Mammary epithelial cell (primary cell): ENCODE measurements at regions not wholly inside any gene's neighbourhood (a gene's known extent, or its start where the extent isn't known, plus 50 kb on each side); places are given as distances from the start of the nearest gene placed in this dataset.

Experiments
- CTCF ChIP-seq, 2 donors: IDR thresholded peaks in 1 of 2; conservative IDR thresholded peaks in 1 of 2; 2 replicates each; pipeline ENCODE4 v1.5.1; 2011 to 2012; ENCODE audit warnings: inconsistent platforms in 2 of 2, low read length in 2 of 2, mild to moderate bottlenecking in 2 of 2, control low read depth in 1 of 2, low read depth in 1 of 2; ENCODE audit not compliant: insufficient read depth in 1 of 2; ENCODE audit errors: extremely low read depth in 1 of 2
- EZH2 ChIP-seq: IDR thresholded peaks from 2 replicates; pipeline ENCODE4 v1.6.1; 2012; ENCODE audit warnings: low read length, inconsistent platforms, borderline replicate concordance

DNA sequence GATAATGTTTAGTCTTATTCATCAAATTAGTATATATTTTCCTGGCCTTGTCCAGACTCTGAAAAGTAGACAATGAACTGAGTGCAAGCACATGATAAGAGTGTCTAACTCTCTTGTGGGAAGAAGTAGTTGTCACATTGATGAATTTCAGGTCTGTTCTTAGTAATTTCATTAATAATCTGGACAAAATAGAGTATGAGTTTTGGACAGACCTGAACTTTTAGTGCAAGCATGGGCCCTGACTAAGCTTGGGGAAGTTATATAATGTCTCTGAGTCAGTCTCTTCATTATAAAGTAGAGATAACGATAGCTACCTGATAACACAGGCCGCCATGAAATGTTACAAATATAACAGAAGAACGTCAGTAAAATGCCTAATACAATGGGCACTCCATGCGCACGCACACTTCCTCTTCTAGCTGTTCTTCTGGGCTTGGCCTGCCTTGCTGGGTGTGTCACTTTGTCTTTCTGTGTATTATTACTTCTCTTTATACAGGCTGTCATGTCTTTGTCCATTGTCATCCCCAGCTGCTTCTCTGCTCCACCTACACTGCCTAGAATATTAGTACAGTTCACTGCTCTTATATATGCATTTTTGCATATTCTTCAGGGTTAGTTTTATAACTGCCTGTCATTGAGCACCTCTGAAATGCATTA is 129.1 kb upstream of the HTR2A start:
- no peak for TF ChIP-seq CTCF (conservative IDR thresholded peaks at IDR 0.05 in 1 of 2, IDR thresholded peaks at IDR 0.05 in 1 of 2; ENCODE audit: extremely low read depth in 1 of 2, insufficient read depth in 1 of 2, low read depth in 1 of 2, low read length in 2 of 2)
- no peak for TF ChIP-seq EZH2
